Midbrain (tissue), 1 donor: ENCODE measurements at regions not wholly inside any gene's neighbourhood (a gene's known extent, or its start where the extent isn't known, plus 50 kb on each side); places are given as distances from the start of the nearest gene placed in this dataset.
"Not testable (repeated sequence)": the region's sequence is repeated elsewhere in the genome, so short reads cannot be mapped to it uniquely, and the experiment has no call there.

Experiments
- DNase-seq: peaks from one replicate; lab custom pipeline; 2025; lab: John Stamatoyannopoulos, UW

DNA sequence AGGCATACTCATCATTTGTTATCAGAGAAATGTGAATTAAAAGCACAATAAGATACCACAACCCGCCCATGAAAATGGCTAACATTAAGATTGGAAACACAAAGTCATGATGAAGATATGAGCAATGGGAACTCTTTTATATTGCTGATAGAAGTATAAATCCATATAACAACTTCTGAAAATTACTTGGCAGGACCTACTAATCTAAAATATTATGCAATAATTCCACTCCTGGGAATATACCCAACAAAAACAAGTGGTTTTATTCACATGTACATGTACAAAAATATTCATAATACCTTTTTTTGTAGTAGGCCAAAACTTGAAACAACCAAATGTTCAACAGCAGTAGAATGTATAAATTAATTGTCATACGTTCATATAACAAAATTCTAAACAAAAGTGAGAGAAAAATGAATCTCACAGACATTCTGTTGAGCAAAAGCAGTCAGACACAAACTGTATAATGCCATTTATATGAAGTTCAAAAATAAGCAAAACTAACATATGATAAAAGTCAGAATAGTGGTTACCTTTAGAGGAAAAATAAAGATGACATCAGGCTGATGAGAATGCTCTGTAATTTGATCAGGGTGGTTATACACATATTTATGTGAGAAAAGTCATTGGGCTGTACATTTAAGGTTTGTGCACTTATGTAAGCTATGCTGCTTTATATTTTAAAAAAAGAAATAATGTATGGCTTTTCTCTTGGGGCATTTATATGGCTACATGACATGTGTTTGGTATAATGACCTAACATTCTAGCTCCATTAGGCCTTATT is 309.2 kb upstream of the KITLG start:
- DNase-seq = no peak

GRCh38 chr12:88884600-88884999 is 304.3 kb upstream of the KITLG start:
- no peak for DNase-seq

GRCh38 chr12:88882662-88883061 is 302.4 kb upstream of the KITLG start:
- DNase-seq = no peak

- no peak for DNase-seq
Measured at GRCh38 chr12:88880051-88880450, 299.8 kb upstream of the KITLG start.

GRCh38 chr12:88878295-88878694 is 298.0 kb upstream of the KITLG start:
- no peak for DNase-seq

DNA sequence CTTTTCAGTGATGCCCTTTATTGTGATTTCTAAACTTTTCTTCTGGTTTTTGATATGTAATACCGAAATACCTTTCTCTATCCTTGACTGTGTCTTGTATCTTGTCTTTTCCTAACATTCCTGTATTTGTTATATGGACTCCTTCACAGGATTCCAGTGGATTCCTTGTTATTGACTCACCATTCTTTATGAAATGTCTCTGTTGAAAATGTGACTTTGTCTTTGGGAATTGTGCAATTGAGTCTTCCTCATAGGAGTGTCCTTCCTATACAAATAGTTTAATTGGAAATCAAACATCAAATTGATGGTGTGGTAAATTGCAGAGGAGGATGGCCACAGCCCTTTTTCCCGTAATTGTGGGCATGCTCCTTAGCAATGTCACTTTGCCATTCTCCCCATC is 296.6 kb upstream of the KITLG start:
- no peak for DNase-seq

DNA sequence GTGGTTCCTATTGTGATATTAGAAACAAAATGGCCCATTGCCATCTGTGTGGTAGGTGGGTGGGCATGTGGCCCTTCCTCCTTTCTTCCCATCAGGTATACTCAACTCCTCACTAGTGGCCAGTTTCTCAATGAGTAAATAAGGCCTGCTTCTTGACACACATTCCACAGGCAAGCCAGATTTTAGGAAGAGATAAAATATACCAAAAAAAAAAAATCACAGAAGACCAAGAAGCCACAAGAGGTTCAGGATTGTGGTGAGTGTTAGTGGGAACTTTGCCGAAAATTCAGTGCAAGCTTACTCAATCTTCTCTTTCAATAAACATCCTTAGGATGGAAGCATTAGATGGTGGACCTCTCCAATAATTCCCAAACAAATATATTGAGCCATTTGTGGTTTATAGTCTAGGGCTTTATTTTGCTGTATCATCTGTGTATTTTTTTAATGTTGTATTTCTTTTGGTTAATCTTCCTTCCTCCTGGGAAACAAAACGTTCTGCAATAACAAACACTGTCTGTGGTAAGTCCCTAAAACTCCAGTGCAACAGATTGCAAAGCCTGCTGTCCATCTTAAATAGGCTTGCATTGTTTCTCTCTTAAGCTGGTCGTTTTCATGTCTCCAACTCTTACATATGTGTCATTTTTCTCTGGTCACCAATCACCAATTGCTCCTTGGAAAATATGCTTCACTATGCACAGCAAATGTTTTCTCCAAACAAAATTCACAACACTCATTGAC is 289.9 kb upstream of the KITLG start:
- no peak for DNase-seq

DNA sequence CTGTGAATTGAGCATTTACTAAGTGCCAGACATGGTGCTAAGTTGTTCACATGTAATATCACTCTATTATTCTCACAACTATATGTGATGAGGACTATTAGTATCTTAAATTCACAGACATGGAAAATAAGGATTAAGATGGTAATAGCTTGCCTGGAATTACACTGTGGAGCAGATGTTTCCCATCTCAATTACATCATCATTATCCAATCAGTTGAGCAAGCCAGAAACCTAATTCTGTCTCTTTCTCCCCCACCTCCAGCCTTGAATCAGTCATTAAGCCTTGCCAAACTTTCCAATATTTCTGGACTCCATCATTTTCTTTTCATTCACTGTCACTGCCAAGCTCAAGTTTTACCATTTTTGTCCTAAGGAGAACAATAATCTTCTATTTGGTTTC is 287.8 kb upstream of the KITLG start:
- no peak for DNase-seq

DNA sequence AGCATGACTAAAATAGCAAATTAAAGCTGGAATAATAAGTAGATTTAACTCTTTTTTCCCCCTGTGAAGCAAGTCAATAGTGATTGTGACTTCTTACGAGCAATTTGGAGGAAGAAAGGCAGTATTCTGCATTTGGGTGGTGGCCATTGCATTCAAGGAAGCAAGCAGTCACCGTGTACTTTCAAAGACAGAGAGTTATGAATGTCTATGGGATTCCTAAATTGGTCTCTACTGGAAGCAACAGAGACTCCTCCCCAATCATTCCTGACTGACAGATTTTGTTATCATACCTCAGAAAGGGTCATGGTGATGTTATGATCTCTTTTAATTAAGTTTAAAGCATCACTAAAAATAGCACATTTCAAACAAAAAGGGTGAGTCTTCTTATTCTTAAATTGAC is 287.2 kb upstream of the KITLG start:
- no peak for DNase-seq

DNA sequence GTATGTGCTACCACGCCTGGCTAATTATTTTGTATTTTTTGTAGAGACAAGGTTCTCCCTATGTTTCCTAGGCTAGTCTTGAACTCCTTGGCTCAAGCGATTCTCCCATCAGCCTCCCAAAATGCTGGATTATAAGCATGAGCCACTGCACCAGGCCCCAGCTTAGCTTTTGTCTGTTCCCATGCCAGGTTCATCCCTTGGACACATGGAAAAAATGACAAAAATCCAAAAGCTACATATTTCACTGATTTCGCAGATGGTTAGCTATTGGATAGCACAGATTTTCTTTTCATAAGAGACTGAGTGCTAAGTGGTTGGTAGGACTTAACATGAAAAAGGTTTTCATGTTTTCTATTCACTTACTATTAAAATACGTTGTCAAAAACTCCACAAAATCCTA is 286.6 kb upstream of the KITLG start:
- DNase-seq = no peak

GRCh38 chr12:88865537-88865936 is 285.3 kb upstream of the KITLG start:
- DNase-seq = no peak

DNA sequence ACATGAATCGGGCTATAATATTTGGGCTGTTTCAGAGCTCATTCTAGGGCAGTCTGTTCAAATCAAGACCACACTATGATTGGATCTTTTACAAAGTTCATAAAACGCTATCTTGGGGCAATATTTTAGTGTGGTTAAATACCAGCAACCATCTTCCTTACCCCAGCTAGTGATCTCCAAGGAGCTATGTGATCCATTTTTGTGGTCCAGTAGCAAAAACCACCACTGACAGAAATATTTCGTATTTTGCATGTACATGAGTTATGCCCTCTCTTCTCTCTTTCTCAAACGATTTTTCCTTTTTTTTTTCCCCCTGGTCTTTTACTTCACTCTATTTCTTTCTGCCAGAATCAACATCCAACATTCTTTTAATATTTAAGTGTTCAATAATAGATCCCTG is 280.6 kb upstream of the KITLG start:
- DNase-seq = no peak

DNA sequence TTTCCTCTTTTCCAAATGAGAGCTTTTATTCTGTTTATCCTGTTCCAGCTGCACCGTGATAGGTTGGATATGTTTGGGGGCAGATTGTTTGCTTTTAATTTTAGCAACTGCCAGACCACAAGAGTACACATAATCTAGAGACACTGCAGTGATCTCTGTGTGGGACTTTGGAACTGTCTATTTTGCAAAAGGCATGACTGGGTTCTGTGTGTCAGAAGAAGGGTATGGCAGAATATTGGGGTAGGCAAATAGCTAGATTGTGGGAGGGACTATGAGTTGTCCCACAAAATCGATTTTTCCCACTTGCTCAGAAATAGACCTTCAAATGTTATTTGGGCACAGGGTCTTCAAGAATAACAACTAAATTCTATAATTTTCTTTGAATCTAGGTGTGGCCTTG is 275.9 kb upstream of the KITLG start:
- no peak for DNase-seq

DNA sequence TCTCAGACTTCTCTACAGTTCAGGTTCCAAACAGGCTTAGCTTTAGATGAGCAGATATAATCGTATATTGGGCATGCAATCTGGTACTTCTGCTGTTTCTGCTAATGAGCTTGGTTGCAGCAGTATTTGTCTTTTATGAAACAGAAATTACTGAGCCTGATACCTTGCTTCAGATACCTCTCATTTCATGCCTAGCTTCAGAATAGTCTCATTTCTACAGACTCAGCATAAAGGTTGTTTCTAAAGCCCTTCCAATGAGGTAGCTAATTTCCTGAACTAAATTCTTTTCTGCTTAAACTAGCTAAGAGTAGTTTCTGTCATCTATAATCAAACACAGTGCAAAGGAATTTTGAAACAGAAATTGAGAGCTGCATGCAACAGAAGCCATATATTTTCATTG is 275.0 kb upstream of the KITLG start:
- no peak for DNase-seq

GRCh38 chr12:88854260-88854659 is 274.0 kb upstream of the KITLG start:
- DNase-seq = no peak

- not testable (repeated sequence) for DNase-seq
Measured at GRCh38 chr12:88847246-88847645, 267.0 kb upstream of the KITLG start.

- DNase-seq = no peak
Measured at GRCh38 chr12:88844426-88844825, 264.2 kb upstream of the KITLG start.

DNA sequence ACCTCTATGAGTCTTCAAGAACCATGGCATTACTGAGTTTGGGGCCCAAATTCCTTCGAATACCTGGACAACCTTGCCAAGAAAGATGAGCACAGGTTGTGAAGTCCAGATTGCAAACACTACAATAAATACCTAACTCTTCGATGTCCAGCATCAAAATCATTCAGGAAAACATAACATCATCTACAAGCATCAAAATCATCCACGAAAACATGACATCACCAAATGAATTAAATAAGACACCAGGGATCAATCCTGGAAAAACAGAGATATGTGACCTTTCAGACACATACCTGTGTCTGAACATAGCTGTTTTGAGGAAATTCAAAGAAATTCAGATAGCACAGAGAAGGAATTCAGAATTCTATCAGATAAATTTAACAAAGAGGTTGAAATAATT is 262.0 kb upstream of the KITLG start:
- DNase-seq = no peak

GRCh38 chr12:88839486-88839885 is 259.2 kb upstream of the KITLG start:
- no peak for DNase-seq

DNA sequence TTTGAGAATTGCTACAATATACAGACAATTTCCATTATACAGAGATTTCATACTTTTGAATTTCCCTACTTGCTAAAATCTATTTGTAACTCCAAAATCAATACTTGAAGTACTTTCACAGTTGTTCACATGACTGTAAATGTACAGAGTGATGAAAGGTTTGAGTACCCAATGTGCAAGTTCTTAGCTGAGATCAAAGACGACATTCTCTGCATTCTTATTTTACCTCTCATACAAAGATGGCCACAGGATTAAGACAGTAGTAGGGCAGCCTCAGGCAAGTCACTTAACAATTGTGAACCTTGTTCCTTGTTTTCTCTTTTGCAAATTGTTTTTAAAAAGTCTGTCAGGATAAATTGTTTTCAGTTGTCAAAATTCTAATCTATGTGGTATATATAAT is 255.9 kb upstream of the KITLG start:
- no peak for DNase-seq

GRCh38 chr12:88834226-88834625 is 254.0 kb upstream of the KITLG start:
- DNase-seq = no peak

GRCh38 chr12:88833641-88834116 is 253.4 kb upstream of the KITLG start:
- DNase-seq = no peak

GRCh38 chr12:88828537-88828936 is 248.3 kb upstream of the KITLG start:
- not testable (repeated sequence) for DNase-seq

- DNase-seq = no peak
Measured at GRCh38 chr12:88820012-88820411, 239.7 kb upstream of the KITLG start.
